ENCODE measurements at regions not wholly inside any gene's neighbourhood (a gene's known extent, or its start where the extent isn't known, plus 50 kb on each side); places are given as distances from the start of the nearest gene placed in this dataset.

DNA sequence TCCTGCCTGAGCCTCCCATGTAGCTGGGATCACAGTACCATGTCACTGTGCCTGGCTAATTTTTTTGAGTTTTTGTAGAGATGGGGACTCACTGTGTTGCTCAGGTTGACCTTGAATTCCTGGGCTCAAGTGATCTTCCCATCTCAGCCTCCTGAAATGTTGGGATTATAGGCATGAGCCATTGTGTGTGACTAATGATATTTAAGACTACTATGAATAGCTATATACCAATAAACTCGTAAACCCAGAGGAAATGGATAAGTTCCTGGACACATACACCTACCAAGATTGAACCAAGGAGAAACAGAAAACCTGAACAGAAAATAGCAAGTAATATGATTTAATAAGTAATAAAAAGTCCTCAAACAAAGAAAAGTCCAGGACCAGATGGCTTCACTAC is 68.0 kb downstream of the TBR1 start:
- no peak for TF ChIP-seq EZH2 (IDR thresholded peaks at IDR 0.05; ENCODE audit: borderline replicate concordance, insufficient read depth, low read depth, low read length, poor library complexity, severe bottlenecking)
- TF ChIP-seq, protein P1, sequence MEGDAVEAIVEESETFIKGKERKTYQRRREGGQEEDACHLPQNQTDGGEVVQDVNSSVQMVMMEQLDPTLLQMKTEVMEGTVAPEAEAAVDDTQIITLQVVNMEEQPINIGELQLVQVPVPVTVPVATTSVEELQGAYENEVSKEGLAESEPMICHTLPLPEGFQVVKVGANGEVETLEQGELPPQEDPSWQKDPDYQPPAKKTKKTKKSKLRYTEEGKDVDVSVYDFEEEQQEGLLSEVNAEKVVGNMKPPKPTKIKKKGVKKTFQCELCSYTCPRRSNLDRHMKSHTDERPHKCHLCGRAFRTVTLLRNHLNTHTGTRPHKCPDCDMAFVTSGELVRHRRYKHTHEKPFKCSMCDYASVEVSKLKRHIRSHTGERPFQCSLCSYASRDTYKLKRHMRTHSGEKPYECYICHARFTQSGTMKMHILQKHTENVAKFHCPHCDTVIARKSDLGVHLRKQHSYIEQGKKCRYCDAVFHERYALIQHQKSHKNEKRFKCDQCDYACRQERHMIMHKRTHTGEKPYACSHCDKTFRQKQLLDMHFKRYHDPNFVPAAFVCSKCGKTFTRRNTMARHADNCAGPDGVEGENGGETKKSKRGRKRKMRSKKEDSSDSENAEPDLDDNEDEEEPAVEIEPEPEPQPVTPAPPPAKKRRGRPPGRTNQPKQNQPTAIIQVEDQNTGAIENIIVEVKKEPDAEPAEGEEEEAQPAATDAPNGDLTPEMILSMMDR (IDR thresholded peaks at IDR 0.05): no peak
- no peaks in the 10 kb centered on the region for H4K20me1 ChIP-seq (ENCODE audit: control insufficient read depth, insufficient read depth, low read length, poor library complexity, severe bottlenecking)
- POLR2A ChIA-PET: no interaction called here
- Mint-ChIP-seq H3K4me1 (no peaks in the 10 kb centered on the region), H3K4me3 (no peak overlapping the region), H3K27me3 (no peaks in the 10 kb centered on the region), H3K9me3 (ENCODE audit: insufficient read depth) (peaks cover 11% of the 10 kb centered on the region), H3K27ac (no peak overlapping the region)
- H3K79me2 ChIP-seq (ENCODE audit: control insufficient read depth, insufficient read depth, low read length): no peaks in the 10 kb centered on the region
- H3K4me2 ChIP-seq (replicated peaks; ENCODE audit: low read depth, low read length, poor library complexity, severe bottlenecking): no peak overlapping the region
- DNase-seq (no peak), ATAC-seq (ENCODE audit: low read depth) (no peak)
- H3K36me3 ChIP-seq (replicated peaks in 1 of 2; ENCODE audit: control extremely low read depth in 1 of 2, control insufficient read depth in 1 of 2, extremely low read depth in 1 of 2, insufficient read depth in 2 of 2, low read length in 1 of 2): no peaks in the 10 kb centered on the region
- H3K4me1 ChIP-seq (ENCODE audit: control insufficient read depth in 2 of 2, insufficient read depth in 2 of 2, low read length in 2 of 2): no peaks in the 10 kb centered on the region
- WGBS (ENCODE audit: insufficient coverage): no CpG with 5 or more reads among the region's 1 CpG
- CTCF ChIA-PET: no interaction called here
- no peak overlapping the region for H2AFZ ChIP-seq (ENCODE audit: insufficient read depth, low read depth, low read length, poor library complexity, severe bottlenecking)
- no peak overlapping the region for H3K9ac ChIP-seq (ENCODE audit: low read length)
- intact Hi-C loops (cut with micrococcal nuclease): no loop called here
- H3K27ac ChIP-seq (ENCODE audit: low read length in 2 of 2): no peak overlapping the region
- H3K27me3 ChIP-seq (replicated peaks in 1 of 4; ENCODE audit: control extremely low read depth in 1 of 4, control insufficient read depth in 3 of 4, insufficient read depth in 4 of 4, low read length in 3 of 4): no peaks in the 10 kb centered on the region
- H3K4me3 ChIP-seq (ENCODE audit: control extremely low read depth in 1 of 5, extremely low read depth in 1 of 5, insufficient read depth in 1 of 5, low read depth in 2 of 5, low read length in 4 of 5): no peak overlapping the region
- peaks cover 2 to 22% (median 12%) of the 10 kb centered on the region in 3 donors for H3K9me3 ChIP-seq (ENCODE audit: control extremely low read depth in 1 of 3, control insufficient read depth in 2 of 3, insufficient read depth in 1 of 3, low read length in 2 of 3)

DNA sequence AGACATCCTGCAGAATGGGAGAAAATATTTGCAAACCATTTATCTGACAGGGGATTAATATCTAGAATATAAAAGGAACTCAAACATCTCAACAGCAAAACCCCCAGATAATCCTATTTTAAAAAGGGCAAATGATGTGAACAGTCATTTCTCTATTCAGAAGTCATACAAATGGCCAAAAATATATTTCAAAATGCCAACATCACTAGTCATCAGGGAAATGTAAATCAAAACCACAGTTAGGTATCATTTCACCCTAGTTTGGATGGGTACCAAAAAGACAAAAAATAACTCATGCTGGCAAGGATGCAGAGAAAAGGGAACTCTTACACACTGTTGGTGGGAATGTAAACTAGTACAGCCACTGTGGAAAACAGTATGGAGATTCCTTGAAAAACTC is 70.0 kb downstream of the TBR1 start:
- CTCF ChIA-PET: no interaction called here
- POLR2A ChIA-PET: no interaction called here
- H3K4me1 Mint-ChIP-seq: no peaks in the 10 kb centered on the region

More for the DNA sequence above, 70.0 kb downstream of the TBR1 start:
- H2AFZ ChIP-seq (ENCODE audit: insufficient read depth, low read depth, low read length, poor library complexity, severe bottlenecking): no peak overlapping the region
- DNase-seq (no peak), ATAC-seq (ENCODE audit: low read depth) (no peak)
- H3K9ac ChIP-seq (ENCODE audit: low read length): no peak overlapping the region
- H3K27me3 ChIP-seq (replicated peaks in 1 of 4; ENCODE audit: control extremely low read depth in 1 of 4, control insufficient read depth in 3 of 4, insufficient read depth in 4 of 4, low read length in 3 of 4): no peaks in the 10 kb centered on the region
- H3K27ac Mint-ChIP-seq: no peak overlapping the region
- peaks cover 1 to 9% (median 4%) of the 10 kb centered on the region in 3 donors for H3K9me3 ChIP-seq (ENCODE audit: control extremely low read depth in 1 of 3, control insufficient read depth in 2 of 3, insufficient read depth in 1 of 3, low read length in 2 of 3)
- no peaks in the 10 kb centered on the region for H3K36me3 ChIP-seq (replicated peaks in 1 of 2; ENCODE audit: control extremely low read depth in 1 of 2, control insufficient read depth in 1 of 2, extremely low read depth in 1 of 2, insufficient read depth in 2 of 2, low read length in 1 of 2)
- no peaks in the 10 kb centered on the region for H3K4me1 ChIP-seq (ENCODE audit: control insufficient read depth in 2 of 2, insufficient read depth in 2 of 2, low read length in 2 of 2)
- intact Hi-C loops (cut with micrococcal nuclease): no loop called here
- H3K4me3 ChIP-seq (ENCODE audit: control extremely low read depth in 1 of 5, extremely low read depth in 1 of 5, insufficient read depth in 1 of 5, low read depth in 2 of 5, low read length in 4 of 5): no peak overlapping the region
- H3K79me2 ChIP-seq (ENCODE audit: control insufficient read depth, insufficient read depth, low read length): no peaks in the 10 kb centered on the region
- no peaks in the 10 kb centered on the region for H3K27me3 Mint-ChIP-seq
- no peak overlapping the region for H3K4me2 ChIP-seq (replicated peaks; ENCODE audit: low read depth, low read length, poor library complexity, severe bottlenecking)
- TF ChIP-seq, protein P1 (IDR thresholded peaks at IDR 0.05): no peak
- no peaks in the 10 kb centered on the region for H4K20me1 ChIP-seq (ENCODE audit: control insufficient read depth, insufficient read depth, low read length, poor library complexity, severe bottlenecking)
- no peak overlapping the region for H3K27ac ChIP-seq (ENCODE audit: low read length in 2 of 2)
- peaks cover 8% of the 10 kb centered on the region for H3K9me3 Mint-ChIP-seq (ENCODE audit: insufficient read depth)
- no peak overlapping the region for H3K4me3 Mint-ChIP-seq
